GM12891 (cell line): ENCODE measurements at regions not wholly inside any gene's neighbourhood (a gene's known extent, or its start where the extent isn't known, plus 50 kb on each side); places are given as distances from the start of the nearest gene placed in this dataset.

Experiments
- PAX5 ChIP-seq: IDR thresholded peaks from 2 replicates; pipeline ENCODE4 v1.6.1; 2011; ENCODE audit warnings: low read length, moderate library complexity, mild to moderate bottlenecking; ENCODE audit not compliant: insufficient read depth, severe bottlenecking
- POLR2A ChIP-seq: IDR thresholded peaks from 2 replicates; pipeline ENCODE4 v1.6.1; 2011; ENCODE audit warnings: low read depth, low read length, control low read depth
- POLR2AphosphoS5 ChIP-seq: IDR thresholded peaks from 2 replicates; pipeline ENCODE4 v1.6.1; 2011; ENCODE audit warnings: low read depth, low read length, control low read depth
- SPI1 ChIP-seq: IDR thresholded peaks from 2 replicates; pipeline ENCODE4 v1.6.1; 2011; ENCODE audit warnings: low read depth, low read length, control low read depth
- TAF1 ChIP-seq: IDR thresholded peaks from 2 replicates; pipeline ENCODE4 v1.6.1; 2011; ENCODE audit warnings: low read depth, low read length, control low read depth

DNA sequence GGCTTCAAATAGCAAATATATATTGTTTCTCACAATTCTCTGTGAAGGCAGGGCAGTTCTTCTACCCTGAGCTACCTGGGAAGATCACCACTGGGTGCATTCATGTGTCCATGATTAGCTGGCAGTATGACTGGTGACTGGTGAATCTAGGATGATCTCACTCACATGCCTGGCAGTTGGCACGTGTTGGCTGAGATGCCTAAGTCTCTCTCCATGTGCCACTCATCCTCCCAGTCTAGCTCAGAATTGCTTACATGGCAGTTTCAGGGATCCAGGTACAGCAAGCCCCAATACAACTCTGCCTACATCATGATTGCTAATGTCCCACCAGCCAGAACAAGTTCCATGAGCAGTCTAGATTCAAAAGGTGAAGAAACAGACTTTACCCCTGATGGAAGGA is 346.8 kb upstream of the CNR1 start:
- TF ChIP-seq SPI1 (no peak), POLR2A (no peak), POLR2AphosphoS5 (no peak), PAX5 (no peak), TAF1 (no peak)
